ENCODE measurements at regions not wholly inside any gene's neighbourhood (a gene's known extent, or its start where the extent isn't known, plus 50 kb on each side); places are given as distances from the start of the nearest gene placed in this dataset.

DNA sequence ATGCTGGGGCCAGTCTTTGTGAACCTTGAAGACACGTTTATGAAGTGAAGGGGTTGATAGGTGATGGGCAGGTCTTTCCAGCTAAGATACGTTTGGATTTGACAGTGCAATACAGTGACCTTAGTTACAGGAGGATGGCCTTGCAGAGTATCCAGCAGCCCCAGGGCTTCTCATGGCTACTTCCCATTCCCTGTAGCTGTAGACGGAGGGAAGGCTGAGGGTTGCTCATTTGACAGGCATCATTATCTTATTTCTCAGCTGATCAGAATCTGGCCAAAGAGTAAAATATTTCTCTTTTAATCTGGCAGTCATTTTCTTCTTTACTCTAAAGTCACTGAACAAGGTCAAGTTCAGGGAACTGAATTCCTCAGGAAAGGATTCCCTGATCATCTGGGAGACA, 85.1 kb upstream of the RMDN2 start:
- DNase-seq = no peak

DNA sequence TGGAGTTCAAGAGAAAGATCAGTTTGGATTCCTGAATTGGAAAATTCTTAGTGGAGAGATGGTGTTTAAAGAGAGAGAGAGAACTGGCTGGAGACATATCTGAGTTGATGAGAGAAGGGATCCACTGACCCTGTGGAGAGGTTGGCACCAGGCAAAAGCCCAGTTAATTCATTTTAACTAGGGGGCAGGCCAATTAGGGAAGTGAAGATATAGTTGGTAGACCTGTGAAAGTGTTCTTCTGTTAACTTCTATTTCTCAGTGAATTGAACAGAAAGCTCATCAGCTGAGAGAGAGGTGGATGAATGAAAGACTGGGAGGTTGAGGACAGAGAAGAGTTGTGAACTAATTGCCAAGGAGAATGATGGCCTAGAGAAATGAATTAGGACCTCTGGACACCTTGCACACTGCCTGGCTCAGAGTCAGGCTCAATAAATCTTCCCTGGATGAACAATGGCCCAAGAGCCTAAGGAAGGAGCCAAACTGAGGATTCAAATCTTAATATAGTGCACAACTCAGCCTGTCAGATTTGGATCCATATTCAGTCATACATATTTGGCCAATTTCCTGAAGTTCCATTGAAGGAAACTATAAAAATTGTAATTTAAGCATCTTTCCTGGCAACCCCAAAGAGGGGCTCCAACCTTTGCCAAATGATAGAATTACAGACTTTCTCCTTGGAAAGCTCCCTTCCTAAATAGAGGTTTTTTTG, 82.2 kb upstream of the RMDN2 start:
- no peak for DNase-seq

DNA sequence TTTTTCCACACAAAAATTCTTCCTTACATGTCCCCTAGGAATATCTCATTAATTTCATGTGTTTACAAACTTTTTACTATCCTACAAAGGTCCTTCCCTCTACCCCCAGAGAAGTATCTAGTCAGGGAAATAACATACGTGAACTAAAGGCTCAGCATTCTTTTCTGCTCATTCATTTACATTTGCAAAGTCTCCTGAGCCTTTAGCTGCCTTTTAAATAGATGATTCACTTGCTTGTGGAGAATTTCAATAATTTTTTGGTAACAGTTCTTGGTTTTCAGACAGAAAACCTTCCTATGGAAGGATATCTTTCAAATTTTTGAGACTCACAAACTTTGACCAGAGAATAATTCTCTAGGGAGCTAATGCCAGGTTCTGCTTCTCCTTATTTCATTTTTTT, 81.5 kb upstream of the RMDN2 start:
- no peak for DNase-seq

DNA sequence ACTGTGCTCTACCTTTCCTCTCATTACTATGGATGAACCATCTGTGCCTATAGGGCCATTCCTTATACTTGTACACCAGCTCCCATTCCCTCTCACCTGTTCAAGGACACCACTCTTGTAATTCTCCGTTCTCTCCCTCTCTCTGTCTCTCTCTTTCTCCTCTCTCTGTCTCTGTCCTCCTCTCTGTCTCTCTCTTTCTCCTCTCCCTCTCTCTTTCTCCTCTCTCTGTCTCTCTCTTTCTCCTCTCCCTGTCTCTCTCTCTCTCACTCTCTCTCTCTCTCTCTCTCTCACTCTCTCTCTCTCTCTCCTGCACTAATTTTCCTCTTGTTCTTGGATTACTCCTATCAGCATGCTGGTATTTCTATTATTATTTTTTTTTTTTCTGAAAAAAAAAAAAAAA, 78.9 kb upstream of the RMDN2 start:
- no peak for DNase-seq

DNA sequence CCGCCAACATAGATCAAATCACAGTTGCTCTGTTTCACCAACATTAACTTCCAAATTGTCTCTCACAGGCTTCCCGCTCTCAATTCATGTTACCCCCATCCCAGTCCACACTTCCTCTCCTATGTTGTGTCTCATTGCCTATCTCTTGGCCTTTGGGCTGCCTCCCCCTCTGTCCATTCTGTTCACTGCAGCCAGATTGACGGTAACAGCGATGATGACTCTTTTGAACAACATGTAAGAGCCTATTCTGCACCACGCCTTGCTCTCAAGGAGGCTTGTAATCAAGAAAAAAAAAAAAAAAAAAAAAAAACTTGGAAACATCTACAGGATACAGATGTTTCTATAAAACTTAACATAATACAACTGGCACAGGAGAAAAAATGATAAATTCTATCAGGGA, 77.3 kb upstream of the RMDN2 start:
- no peak for DNase-seq

DNA sequence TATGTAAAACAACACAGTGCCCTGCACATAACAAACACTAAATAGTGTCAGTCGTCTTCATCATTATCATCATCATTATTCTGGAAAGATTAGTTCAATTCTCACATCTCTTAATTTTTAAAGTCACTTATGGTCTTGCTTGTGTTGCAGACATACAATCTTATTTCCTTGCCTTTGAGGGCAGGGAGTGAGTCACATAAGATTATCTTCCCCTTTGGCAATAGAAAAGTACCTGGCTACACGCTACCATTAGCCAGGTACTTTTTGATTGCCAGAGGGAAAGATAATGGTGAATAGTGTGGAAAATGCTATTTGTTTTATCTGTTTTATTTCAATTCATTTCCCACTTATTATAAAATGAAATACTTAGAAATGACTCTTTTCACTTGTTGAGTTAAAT, 76.6 kb upstream of the RMDN2 start:
- no peak for DNase-seq

DNA sequence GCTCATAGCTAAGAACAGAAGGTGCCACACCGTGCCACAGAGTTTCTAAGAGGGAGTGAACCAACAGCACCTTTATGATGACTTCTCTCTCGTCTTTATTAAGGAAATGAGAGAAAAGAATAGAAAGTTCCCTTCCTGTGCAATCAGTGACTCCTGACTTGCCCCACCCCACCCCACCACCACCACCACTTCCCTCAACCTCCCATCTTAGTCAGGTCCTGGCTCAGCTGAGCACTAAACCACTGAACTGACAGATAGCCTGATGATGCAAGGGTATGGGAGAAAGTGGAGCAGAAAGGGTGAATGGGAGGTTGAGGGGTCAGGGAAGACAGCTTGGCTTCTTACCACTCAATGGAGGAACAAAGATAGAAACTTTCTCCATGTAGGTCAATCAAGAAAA, 75.2 kb upstream of the RMDN2 start:
- DNase-seq = no peak

DNA sequence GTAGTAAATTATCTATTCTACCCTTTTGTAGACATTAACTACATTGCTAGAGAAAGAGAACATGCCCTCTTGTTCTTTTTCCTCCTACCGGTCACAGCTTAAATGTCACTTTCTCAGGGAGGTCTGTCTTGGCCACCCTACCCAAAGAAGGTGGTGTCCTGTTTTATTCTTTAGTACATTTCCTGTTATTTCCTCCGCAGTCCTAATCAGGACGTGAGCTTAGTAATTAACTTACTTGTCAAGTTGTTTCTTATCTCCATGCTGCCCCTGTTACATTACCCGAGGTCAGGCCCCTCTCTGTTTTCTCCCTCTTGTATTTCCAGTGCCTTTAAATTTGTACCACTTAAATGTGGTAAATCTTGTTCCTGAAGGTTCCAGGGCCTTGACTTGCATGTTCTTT, 73.7 kb upstream of the RMDN2 start:
- no peak for DNase-seq

DNA sequence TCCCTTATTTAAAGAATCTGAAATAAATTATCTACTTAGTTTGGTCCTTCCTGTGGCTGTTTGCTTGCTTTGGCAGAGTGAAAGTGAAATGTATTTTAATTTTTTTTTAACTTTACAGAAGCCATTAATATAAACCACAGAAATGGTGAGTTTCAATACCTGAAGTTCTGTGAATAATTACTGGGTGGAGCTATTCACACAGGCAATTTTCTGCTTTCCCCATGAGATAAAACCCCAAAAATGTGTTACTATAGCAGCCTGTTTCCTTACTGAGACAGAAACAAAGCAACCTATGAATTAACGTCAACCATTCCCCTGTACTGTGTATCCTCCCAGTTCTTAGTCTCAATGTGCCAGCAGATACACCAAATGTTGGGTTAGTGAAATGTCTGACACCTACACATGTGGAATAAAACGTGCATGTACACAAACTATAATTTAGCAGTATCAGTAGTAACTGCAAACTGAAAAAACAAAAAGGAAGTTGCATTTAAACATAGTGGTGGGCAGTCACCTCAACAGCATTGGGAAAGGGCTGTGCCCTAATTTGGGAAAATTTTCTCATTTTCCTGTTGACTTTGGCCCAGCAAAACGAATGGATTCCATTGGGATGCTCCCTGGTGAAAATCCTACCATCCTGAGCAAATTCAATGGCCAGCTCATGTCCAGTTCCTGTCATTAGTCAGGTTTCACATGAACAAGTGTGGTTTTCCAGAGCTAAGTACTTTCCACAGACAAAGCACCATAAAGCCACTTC, 73.1 kb upstream of the RMDN2 start:
- DNase-seq = no peak

DNA sequence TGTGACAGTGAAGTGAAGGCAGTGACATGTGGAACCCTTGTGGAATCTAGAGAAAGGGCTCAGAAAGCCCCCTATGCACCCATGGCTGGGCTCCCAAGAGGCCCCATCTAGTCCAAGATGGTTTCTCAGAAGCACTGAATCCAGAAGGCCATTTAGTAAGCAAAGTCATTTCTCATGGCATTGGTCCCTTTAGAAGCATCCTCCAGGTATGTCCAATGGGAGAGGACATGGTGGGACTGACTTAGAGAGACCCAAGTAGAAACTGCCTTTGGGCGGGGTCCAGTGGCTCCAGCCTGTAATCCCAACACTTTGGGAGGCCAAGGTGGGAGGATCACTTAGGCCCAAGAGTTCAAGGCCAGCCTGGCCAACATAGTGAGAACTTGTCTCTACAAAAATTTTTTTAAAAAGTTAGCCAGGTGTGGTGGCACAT, 72.5 kb upstream of the RMDN2 start:
- no peak for DNase-seq

DNA sequence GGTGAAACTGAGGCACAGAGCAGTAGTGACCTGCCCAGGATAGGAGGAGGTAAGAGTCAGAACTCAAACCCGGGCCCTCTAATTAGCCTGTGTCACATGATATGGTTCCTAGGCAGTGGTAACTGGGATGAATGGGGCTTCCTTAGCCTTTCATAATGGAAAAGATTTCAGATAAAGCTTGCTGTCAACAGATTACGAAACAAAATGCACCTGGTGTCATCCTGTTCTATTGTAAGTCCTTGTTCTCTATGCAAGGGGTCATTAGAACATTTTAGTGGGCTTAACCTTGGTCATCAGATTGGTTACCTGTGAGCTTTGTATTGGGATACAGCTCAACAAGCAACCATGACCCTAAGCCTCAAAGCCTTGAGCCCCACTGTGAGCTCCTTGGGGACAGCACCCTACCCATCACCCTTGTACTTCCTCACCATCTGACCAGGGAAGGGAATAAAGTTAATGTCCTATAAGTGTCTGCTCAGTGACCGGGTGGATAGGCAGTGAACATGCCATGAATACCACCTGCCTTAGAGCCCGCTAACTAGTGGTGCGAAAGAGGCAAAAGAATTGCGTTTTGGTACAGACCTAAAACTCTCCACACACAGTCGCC, 70.3 kb upstream of the RMDN2 start:
- DNase-seq = no peak

DNA sequence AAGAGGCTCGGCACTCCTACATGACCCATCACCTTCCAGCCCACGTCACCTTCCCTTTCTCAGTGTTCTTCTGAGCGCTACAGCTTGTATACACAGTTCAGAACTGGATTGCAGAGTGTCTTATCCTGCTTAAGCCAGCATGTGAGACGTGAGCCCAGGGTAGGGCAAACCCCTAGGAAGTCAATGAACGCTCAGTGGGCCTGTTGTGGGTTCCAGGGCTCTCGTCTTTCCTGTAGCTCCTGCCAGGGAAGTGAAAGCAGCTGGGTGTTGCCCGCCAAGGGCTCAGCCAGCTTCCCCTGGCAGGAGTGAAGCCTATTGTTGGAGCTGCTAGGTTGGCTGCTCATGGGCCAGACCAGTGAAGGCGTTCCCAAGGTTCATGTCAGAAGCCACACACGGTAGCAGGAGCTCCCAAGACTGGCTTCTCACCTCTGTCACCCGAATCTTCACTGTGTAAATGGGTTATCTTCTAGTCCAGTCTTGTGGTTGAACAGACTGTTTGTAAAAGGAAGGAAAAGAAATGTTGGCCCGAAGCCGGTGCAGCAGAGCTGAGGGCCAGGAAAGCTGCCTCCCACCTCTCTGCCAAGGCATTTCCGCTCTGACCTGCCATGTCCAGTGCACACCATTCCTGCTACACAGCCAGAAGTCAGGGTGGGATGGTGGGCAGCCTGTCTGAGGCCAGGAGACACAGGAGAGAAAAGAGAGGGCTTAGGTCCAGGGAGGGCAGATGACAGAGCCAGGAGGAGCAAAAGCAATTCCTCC, 69.6 kb upstream of the RMDN2 start:
- DNase-seq = peak in 4 of 14 donors; percentile 8 to 20 (median 12)

DNA sequence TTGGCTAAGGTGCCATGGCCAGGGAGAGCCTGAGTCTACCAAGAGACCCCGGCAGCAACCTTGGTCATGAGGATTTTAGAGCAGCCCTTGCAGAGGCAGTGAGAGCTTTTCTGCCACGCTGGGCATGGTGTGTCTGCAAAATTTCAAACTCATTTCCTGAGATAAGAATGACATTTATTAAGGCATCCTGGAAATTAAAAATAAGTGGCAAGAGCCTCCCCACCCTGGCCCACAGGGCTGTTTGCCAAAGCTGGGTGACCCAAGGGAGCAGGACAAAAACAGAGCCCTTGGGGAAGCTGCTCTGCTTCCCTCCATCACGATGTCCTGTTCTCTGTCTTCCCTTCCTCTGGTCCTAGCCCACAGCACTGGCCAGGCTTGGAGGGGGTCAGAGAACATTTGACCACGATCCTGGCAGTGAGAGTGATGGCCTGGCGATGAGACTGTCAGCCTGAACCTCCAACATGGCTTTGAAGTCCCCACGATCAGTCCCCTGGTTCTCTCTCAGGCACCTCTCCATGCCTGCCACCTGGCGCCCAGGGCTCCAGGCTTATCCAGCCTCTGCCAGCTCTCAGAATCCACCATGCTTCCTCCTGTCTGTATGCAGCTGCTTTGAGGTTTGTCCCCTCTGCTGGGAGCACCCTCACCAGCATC, 68.9 kb upstream of the RMDN2 start:
- DNase-seq = no peak

DNA sequence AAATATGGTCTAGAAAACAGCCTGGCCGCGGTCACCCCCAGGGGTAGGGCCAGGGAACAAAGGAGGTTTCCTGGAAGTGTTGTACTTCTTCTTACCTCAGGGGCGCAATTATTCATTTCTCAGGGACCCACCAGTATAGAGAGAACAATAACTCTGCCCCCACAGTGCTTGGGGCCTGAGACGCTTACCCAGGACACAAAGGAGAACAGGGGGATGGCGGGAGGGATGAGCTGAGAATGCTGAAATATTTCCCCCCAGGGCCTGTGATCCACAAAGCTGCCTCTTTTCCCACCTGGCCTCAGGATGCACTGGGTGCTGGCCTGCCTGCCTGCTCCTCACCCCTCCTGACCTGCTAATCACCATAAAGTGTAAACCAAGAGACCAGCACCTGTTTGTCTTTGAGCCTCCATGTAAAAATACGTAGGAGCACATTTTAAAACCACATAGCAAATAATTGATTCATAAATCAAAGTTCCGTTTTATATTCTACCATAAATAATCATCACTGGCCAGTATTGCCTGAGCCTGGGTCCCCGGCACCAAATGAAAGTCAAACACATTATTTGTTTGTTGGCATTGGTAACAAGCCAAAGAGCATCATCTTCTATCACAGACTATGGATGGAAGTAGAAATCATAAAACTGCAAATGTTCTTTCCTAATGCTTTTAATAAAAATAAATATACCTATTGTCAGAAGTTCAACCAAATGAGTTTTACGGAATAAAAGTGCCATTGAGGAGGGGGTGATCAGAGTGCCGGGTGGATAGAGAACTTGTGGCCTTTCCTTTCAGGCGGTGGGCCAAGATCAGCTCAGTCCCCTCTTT, 67.3 kb upstream of the RMDN2 start:
- DNase-seq = no peak

DNA sequence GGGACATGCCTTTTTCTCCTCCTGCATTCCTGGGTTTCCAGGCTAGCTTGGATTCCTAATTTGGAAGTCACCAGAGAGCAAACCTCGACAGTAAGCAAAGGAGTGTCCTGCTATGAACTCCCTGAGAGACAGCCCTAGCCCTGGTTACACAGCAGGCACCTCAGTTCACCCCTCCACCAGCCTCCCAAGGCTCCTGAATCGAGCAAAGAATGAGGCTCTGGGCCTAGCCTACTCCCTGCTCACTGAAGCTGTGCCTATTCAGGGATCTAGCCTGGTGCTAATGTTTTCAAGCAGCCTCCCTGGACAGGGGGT, 66.7 kb upstream of the RMDN2 start:
- no peak for DNase-seq

DNA sequence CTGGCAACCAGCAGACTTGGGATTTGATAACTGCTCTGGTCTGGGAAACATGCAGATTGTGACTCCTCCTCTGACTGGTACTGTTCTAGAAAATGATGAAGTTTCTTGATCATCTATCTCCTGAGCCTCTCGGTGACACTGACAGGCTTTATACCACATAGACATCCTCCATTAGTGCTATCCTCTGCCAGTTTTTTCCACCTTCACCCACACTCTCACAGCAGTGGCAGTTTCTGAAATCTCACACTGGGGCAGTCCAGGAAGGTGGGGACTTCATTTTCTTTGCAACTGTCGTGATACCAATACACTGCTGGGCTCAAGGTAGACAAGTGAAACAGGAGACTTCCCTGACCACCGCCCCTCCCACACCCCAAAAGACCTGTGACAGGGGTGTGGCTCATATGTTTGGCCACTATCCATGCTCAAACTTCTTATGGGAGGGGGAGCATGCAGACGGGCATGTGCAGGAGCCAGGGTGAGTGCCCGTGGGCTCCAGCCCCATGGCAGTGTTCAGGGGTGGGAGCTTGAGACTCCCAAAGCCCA, 66.3 kb upstream of the RMDN2 start:
- DNase-seq = no peak

DNA sequence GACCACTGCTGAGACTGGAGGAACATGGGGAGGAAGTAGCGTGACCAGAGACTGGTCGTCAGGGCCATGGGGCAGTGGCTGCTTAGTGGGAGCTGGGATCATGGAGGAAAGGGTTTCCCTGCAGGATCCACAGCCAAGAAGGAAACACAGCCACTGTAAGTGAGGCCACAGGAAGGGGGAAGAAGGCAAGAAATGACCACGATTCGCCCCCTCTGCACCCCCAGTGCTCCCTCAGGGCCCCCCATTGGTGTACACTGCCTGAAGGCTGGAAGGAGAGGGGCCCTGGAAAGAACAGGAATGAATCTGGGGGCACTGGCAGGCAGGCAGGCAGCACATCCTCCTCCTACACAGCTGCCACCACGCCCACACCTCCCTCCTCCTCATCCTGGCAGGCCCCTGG, 62.5 kb upstream of the RMDN2 start:
- DNase-seq = no peak

DNA sequence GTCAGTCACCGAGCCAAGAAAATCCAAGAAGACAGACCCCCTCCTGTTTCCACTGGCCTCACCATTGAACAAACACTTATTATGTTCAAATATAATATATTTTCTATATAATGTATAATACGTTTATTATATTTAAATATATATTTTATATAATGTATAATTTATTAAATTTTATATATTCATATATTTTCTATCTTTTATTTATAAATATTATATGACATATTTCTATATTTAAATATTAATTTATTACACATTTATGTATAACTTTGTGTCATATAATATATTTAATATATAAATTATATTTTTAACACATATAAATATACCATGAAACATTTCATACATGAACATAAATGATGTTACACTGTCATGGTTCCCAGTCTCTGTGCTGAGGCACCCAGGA, 60.9 kb upstream of the RMDN2 start:
- DNase-seq = no peak

DNA sequence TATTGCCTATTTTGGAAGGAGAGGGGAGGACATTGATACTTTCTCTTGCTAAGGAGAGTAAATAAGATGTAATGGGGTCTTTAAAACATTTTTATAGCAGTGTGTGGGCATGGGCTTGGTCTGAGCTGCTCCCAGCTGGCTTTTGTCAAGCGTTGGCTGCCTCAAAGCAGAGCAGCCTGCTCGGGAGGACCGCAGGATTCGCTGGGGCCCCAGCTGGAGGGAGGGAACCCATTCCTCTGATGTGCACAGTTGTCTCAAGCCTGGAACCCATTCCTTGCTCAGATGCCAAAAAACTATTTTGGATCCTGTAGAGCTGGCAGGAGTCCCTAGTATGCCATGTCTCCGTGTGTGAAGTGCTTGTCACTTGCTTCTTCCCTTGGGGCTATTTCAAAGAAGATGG, 59.4 kb upstream of the RMDN2 start:
- DNase-seq = no peak

DNA sequence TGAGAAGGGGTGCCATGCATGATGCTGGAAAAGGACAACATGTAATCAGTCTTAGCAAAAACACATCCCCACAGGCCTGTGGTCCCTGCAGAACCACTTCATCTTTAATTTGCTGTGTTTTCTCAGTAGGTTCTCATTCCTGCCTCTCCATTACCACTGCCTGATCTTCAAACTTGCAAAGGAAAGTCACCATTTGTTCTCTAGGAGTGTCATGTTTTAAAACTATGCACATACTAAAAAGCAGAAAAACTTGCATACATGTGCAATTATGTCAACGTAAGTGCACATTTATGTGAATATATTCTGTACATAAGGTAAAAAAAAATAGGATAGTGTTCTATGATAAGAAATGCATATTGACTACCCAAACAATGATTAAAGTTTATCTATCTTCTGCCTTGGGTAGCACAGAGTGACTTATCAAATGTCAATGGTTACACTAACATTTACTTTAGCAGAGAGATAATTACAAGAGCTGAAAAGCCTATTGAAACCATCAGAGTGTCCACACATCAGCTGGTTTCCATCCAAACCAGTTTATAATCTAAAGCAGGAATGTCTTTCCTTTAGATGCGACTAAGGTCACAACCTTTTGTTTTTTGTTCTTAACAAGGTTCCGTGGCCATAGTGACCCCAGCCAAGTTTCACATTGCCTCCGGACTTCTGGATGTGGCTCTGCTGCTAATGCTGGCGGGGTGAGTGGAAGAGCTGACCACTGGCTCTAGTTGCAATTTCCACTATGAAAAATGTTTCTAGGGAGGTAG, 58.7 kb upstream of the RMDN2 start:
- no peak for DNase-seq

DNA sequence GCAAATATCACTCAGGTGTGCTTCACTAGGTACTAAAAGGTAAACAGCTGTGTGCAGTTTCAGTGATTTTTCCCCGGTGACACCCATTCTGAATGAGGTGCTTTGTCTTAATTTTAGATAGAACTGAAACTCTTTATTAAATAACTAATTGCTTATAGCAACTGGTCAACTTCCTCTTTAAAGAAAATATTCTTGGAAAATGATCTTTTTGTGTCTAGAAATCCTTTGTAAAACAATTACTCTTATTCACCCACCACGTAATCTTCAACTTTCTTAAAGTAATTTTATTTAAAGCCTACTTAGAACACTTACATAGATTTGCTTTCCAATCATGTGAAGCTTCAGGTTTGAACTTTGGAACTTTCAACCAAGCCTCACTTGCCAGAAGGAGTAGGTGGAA, 57.9 kb upstream of the RMDN2 start:
- no peak for DNase-seq
